HL-60 (cell line): ENCODE measurements at regions not wholly inside any gene's neighbourhood (a gene's known extent, or its start where the extent isn't known, plus 50 kb on each side); places are given as distances from the start of the nearest gene placed in this dataset.

ENCODE experiments used
- DNase-seq, 2 experiments: peaks; one replicate each; pipeline ENCODE4 v3.0.0-alpha.2; 2010 to 2020; ENCODE audit warnings: low read depth in 1 of 2, low spot score in 1 of 2
- H3K27ac ChIP-seq: fragments of 250-450 bp; sonication (Bioruptor Pico); replicated peaks from 2 replicates; pipeline ENCODE4 v1.5.1; 2020; ENCODE audit warnings: mild to moderate bottlenecking, moderate library complexity
- H3K27me3 ChIP-seq: fragments of 250-450 bp; sonication (Bioruptor Pico); 2 replicates; pipeline ENCODE4 v1.5.1; 2021; ENCODE audit warnings: mild to moderate bottlenecking, moderate library complexity; ENCODE audit not compliant: insufficient read depth, poor library complexity, severe bottlenecking
- H3K4me3 ChIP-seq: replicated peaks from 2 replicates; pipeline ENCODE4 v1.5.1; 2011; ENCODE audit warnings: mild to moderate bottlenecking, control low read depth, low read length; ENCODE audit not compliant: insufficient read depth
- CTCF ChIP-seq: IDR thresholded peaks from one replicate; pipeline ENCODE4 v1.5.1; 2011; ENCODE audit warnings: low read length, control low read depth, inconsistent platforms; ENCODE audit not compliant: insufficient read depth
- GABPA ChIP-seq: IDR thresholded peaks from 2 replicates; pipeline ENCODE4 v1.6.1; 2012; ENCODE audit warnings: low read depth
- POLR2AphosphoS5 ChIP-seq: IDR thresholded peaks from 2 replicates; pipeline ENCODE4 v1.6.1; 2012; ENCODE audit warnings: low read depth
- REST ChIP-seq: IDR thresholded peaks from 2 replicates; pipeline ENCODE4 v1.6.1; 2012; ENCODE audit warnings: low read depth; ENCODE audit not compliant: insufficient replicate concordance
- SPI1 ChIP-seq: IDR thresholded peaks from 2 replicates; pipeline ENCODE4 v1.6.1; 2012; ENCODE audit warnings: low read depth, mild to moderate bottlenecking, borderline replicate concordance

GRCh38 chr15:68503791-68504680, 72.1 kb upstream of the ITGA11 start:
- Histone ChIP-seq H3K27ac (no peak overlapping the region), H3K27me3 (no peaks in the 10 kb centered on the region), H3K4me3 (no peak overlapping the region)
- peak; percentile 10 to 42 for DNase-seq
- TF ChIP-seq SPI1 (no peak), REST (no peak), GABPA (no peak), CTCF (no peak), POLR2AphosphoS5 (no peak)

- Histone ChIP-seq H3K27me3 (no peaks in the 10 kb centered on the region), H3K4me3 (no peak overlapping the region), H3K27ac (no peak overlapping the region)
- DNase-seq: no peak
- TF ChIP-seq GABPA (no peak), SPI1 (no peak), POLR2AphosphoS5 (no peak), REST (no peak), CTCF (no peak)
Measured at GRCh38 chr15:68504681-68505170, 72.8 kb upstream of the ITGA11 start.

GRCh38 chr15:68506071-68506470, 72.7 kb upstream of the CORO2B start:
- DNase-seq: no peak
- TF ChIP-seq SPI1 (no peak), GABPA (no peak), REST (no peak), POLR2AphosphoS5 (no peak), CTCF (no peak)

More at GRCh38 chr15:68506071-68506470, 72.7 kb upstream of the CORO2B start:
- H3K27ac ChIP-seq: no peak overlapping the region
- H3K27me3 ChIP-seq: no peaks in the 10 kb centered on the region
- no peak overlapping the region for H3K4me3 ChIP-seq
